ENCODE measurements at regions not wholly inside any gene's neighbourhood (a gene's known extent, or its start where the extent isn't known, plus 50 kb on each side); places are given as distances from the start of the nearest gene placed in this dataset.

- peak overlapping the region; percentile 30 to 62 for H3K4me2 ChIP-seq (ENCODE audit: insufficient read depth in 1 of 2, low read depth in 2 of 2, low read length in 2 of 2)
- POLR2A ChIA-PET (ENCODE audit: partially characterized antibody), result interaction anchor here (0.5 to 1.2 kb wide), 2 partner anchors 12 to 1053 kb away, joined by 3 read pairs; no protein-coding TSS in a partner anchor
- no peak overlapping the region for H3K27ac ChIP-seq (ENCODE audit: low read depth, low read length)
- TF ChIP-seq EP300 (IDR thresholded peaks at IDR 0.05; ENCODE audit: borderline replicate concordance in 1 of 2, low read depth in 2 of 2, low read length in 2 of 2) (peak in 1 of 2 experiments; percentile 32; a peak in 1 of 3 replicates), HDAC2 (IDR thresholded peaks at IDR 0.05; ENCODE audit: borderline replicate concordance in 1 of 2, low read depth in 2 of 2, low read length in 2 of 2) (peak; percentile 77 to 80; a peak in 2 of 4 replicates), HDAC6 (IDR thresholded peaks at IDR 0.05; ENCODE audit: low read depth, low read length) (no peak), KDM1A (IDR thresholded peaks at IDR 0.05; ENCODE audit: borderline replicate concordance, low read length) (peak; percentile 43; the same call in 1 of the 2 replicates), EGR1 (IDR thresholded peaks at IDR 0.05; ENCODE audit: borderline replicate concordance, low read depth, low read length) (no peak)
Observed at GRCh38 chr11:112822478-112823274, 138.5 kb upstream of the NCAM1 start.

More at GRCh38 chr11:112822478-112823274, 138.5 kb upstream of the NCAM1 start:
- peak; percentile 84 for FAIRE-seq
- CTCF ChIA-PET (ENCODE audit: partially characterized antibody), result interaction anchor here (0.6 to 1.8 kb wide), 6 partner anchors 9 to 177 kb away, joined by 3 to 10 read pairs (median 3); no protein-coding TSS in a partner anchor
- H3K36me3 ChIP-seq (ENCODE audit: control insufficient read depth in 2 of 4, insufficient read depth in 4 of 4, low read length in 3 of 4), result peaks cover 0 to 5% (median 0%) of the 10 kb centered on the region in 4 experiments; a peak in 1 of 8 replicates
- no peaks in the 10 kb centered on the region for H4K20me1 ChIP-seq (replicated peaks in 1 of 2; ENCODE audit: control insufficient read depth in 1 of 2, insufficient read depth in 2 of 2, low read length in 2 of 2)
- H3K79me2 ChIP-seq (ENCODE audit: control insufficient read depth in 1 of 2, insufficient read depth in 2 of 2, low read length in 2 of 2), result no peaks in the 10 kb centered on the region
- H3K4me1 ChIP-seq (replicated peaks in 1 of 4; ENCODE audit: control insufficient read depth in 3 of 4, insufficient read depth in 4 of 4, low read length in 3 of 4), result peaks cover 10 to 36% (median 23%) of the 10 kb centered on the region in 4 experiments
- no peak overlapping the region for H2AK5ac ChIP-seq (ENCODE audit: low read depth, low read length)
- H3K23me2 ChIP-seq (ENCODE audit: low read depth, low read length), result no peaks in the 10 kb centered on the region
- H3K4me3 ChIP-seq (ENCODE audit: extremely low read depth in 1 of 4, insufficient read depth in 2 of 4, low read depth in 3 of 4, low read length in 4 of 4), result peak overlapping the region in 3 of 4 experiments; percentile 3 to 43 (median 8); a peak in 3 of 8 replicates
- no peak overlapping the region for H4K5ac ChIP-seq (ENCODE audit: insufficient read length, low read depth, low read length)
- H3K18ac ChIP-seq (ENCODE audit: extremely low read depth, low read length), result peak overlapping the region; percentile 21; the same call in 1 of the 2 replicates
- H3K4ac ChIP-seq (replicated peaks; ENCODE audit: insufficient read length, low read depth, low read length), result peak overlapping the region; percentile 50
- peaks cover 7 to 8% of the 10 kb centered on the region in 2 experiments; a peak in 1 of 4 replicates for H3K9me3 ChIP-seq (ENCODE audit: insufficient read depth in 2 of 2, low read depth in 1 of 2, low read length in 1 of 2)
- no peaks in the 10 kb centered on the region for H3K79me1 ChIP-seq (ENCODE audit: low read depth, low read length)
- H2AFZ ChIP-seq (ENCODE audit: low read length), result no peak overlapping the region
- H4K91ac ChIP-seq (replicated peaks; ENCODE audit: insufficient read length, low read length), result peak overlapping the region; percentile 32
- peak overlapping the region; percentile 29 for H4K8ac ChIP-seq (ENCODE audit: extremely low read depth, insufficient read depth, low read length)
- H2BK120ac ChIP-seq (replicated peaks; ENCODE audit: low read depth, low read length), result peak overlapping the region; percentile 10
- no peaks in the 10 kb centered on the region; a peak in 2 of 7 replicates for H3K27me3 ChIP-seq (replicated peaks in 1 of 4; ENCODE audit: control insufficient read depth in 3 of 4, extremely low read depth in 1 of 4, insufficient read depth in 3 of 4, low read length in 3 of 4)
- H3K56ac ChIP-seq (replicated peaks; ENCODE audit: insufficient read length, low read depth, low read length), result no peak overlapping the region
- no peak overlapping the region for H3K14ac ChIP-seq (ENCODE audit: insufficient read length)
- WGBS, 2 experiments (ENCODE audit: extremely low coverage in 1 of 2, insufficient coverage in 1 of 2, insufficient read length in 1 of 2, insufficient replicate concordance in 2 of 2, low coverage in 1 of 2, low lambda C conversion rate in 2 of 2, missing lambda C conversion rate in 1 of 2), result 4% methylated on average over 3 of the region's 3 CpGs; no CpG with 5 or more reads in 1 of the 2 experiments
- no peak overlapping the region for H3K23ac ChIP-seq (ENCODE audit: insufficient read length)
- H2BK5ac ChIP-seq (ENCODE audit: low read depth, low read length), result peak overlapping the region; percentile 89; the same call in 1 of the 2 replicates
- DNase-seq (ENCODE audit: low read depth in 1 of 2, low spot score in 2 of 2), result peak; percentile 58 to 66
- peak overlapping the region; percentile 92; the same call in 1 of the 2 replicates for H2BK20ac ChIP-seq (ENCODE audit: low read length)
- H3K9ac ChIP-seq (replicated peaks in 1 of 4; ENCODE audit: extremely low read depth in 1 of 4, low read depth in 3 of 4, low read length in 3 of 4), result no peak overlapping the region
- H2BK15ac ChIP-seq (ENCODE audit: low read length), result no peak overlapping the region
- peak overlapping the region; percentile 85; the same call in 1 of the 2 replicates for H2BK12ac ChIP-seq (ENCODE audit: low read depth, low read length)

All from H1 (cell line).